HCT116 (cell line): ENCODE measurements at regions not wholly inside any gene's neighbourhood (a gene's known extent, or its start where the extent isn't known, plus 50 kb on each side); places are given as distances from the start of the nearest gene placed in this dataset.

Experiments used
- ATAC-seq: fragments of 200-7000 bp; cut with Tn5 transposase; 2 replicates; pipeline ENCODE4 v1.9.1; 2020; ENCODE audit warnings: mild to moderate bottlenecking, moderate library complexity
- BruUV-seq: library from RNA; stranded (reverse); fragments of 400-500 nt; replicated peaks from 2 replicates; lab custom pipeline; 2021; lab: Mats Ljungman, UMichigan
- CTCF ChIA-PET: fragments of 300-600 bp; sonication (Branson Sonifier 250); formaldehyde crosslinking; loops from one replicate; lab custom pipeline; 2021; ENCODE audit warnings: antibody characterized with exemption; lab: Charles Lee
- POLR2A ChIA-PET: fragments of 300-600, 350-600 bp; sonication (Branson Sonifier 250); formaldehyde crosslinking; loops from one replicate; lab custom pipeline; 2021; ENCODE audit warnings: antibody characterized with exemption; lab: Charles Lee
- RAD21 ChIA-PET, 2 experiments: fragments of 300-600 bp; sonication (Branson Sonifier 250); formaldehyde crosslinking; loops; one replicate each; lab custom pipeline; 2023; ENCODE audit warnings: low total read pairs in 2 of 2; ENCODE audit not compliant: uncharacterized antibody in 2 of 2, unreplicated experiment in 2 of 2, low non-redundant PET in 1 of 2; lab: Charles Lee
- DNase-seq: peaks from one replicate; pipeline ENCODE4 v3.0.0-alpha.2; 2010; ENCODE audit warnings: low read depth, low spot score
- H2AFZ ChIP-seq: fragments of 200-600 bp; shearing (Covaris generic), sonication (generic); 2 replicates; pipeline ENCODE4 v1.6.1; 2017; ENCODE audit warnings: low read depth, mixed run types, mixed read lengths, antibody characterized with exemption, low read length; ENCODE audit not compliant: poor library complexity, severe bottlenecking
- H3K27ac ChIP-seq: 2 replicates; pipeline ENCODE4 v1.5.1; 2012; ENCODE audit warnings: low read depth, low read length
- H3K27me3 ChIP-seq: fragments of 200-600 bp; sonication (generic); 2 replicates; pipeline ENCODE4 v1.6.1; 2016; ENCODE audit warnings: mixed run types, low read length, mixed read lengths; ENCODE audit not compliant: insufficient read depth
- H3K36me3 ChIP-seq, 2 experiments: fragments of 200-500 bp in 1 of 2; fragments of 200-600 bp in 1 of 2; sonication (Bioruptor generic) in 1 of 2; sonication (generic) in 1 of 2; 2 replicates each; pipeline versions ENCODE4 v1.5.1 to v1.6.1; 2014 to 2016; ENCODE audit warnings: low read length in 2 of 2, inconsistent platforms in 1 of 2, mixed read lengths in 1 of 2, mixed run types in 1 of 2; ENCODE audit not compliant: insufficient read depth in 2 of 2, control insufficient read depth in 1 of 2
- H3K4me1 ChIP-seq, 2 experiments: fragments of 200-600 bp in 1 of 2; sonication (generic) in 1 of 2; 2 replicates each; pipeline versions ENCODE4 v1.5.1 to v1.6.1; 2012 to 2017; ENCODE audit warnings: low read length in 2 of 2, inconsistent platforms in 1 of 2, mild to moderate bottlenecking in 1 of 2, mixed read lengths in 1 of 2, mixed run types in 1 of 2, moderate library complexity in 1 of 2; ENCODE audit not compliant: insufficient read depth in 2 of 2, control insufficient read depth in 1 of 2
- H3K4me2 ChIP-seq: fragments of 200-600 bp; sonication (generic); 2 replicates; pipeline ENCODE4 v1.6.1; 2017; ENCODE audit warnings: mixed run types, low read length, mixed read lengths
- H3K4me3 ChIP-seq, 2 experiments: fragments of 200-600 bp in 1 of 2; sonication (generic) in 1 of 2; replicated peaks in 1 of 2; 2 replicates each; pipeline ENCODE4 v1.5.1; 2011 to 2016; ENCODE audit warnings: low read length in 2 of 2, control low read depth in 1 of 2, low read depth in 1 of 2, mild to moderate bottlenecking in 1 of 2, mixed read lengths in 1 of 2, mixed run types in 1 of 2
- H3K79me2 ChIP-seq: fragments of 200-600 bp; sonication (generic); 2 replicates; pipeline ENCODE4 v1.6.1; 2017; ENCODE audit warnings: mild to moderate bottlenecking, mixed run types, low read length, moderate library complexity, mixed read lengths; ENCODE audit not compliant: insufficient read depth
- H3K9ac ChIP-seq: fragments of 200-600 bp; sonication (generic); 2 replicates; pipeline ENCODE4 v1.6.1; 2016; ENCODE audit warnings: low read length, mixed read lengths
- H3K9me2 ChIP-seq: fragments of 200-600 bp; sonication (generic), shearing (Covaris generic); 2 replicates; pipeline ENCODE4 v1.6.1; 2017; ENCODE audit warnings: mixed run types, mild to moderate bottlenecking, moderate library complexity; ENCODE audit not compliant: insufficient read depth
- H3K9me3 ChIP-seq, 2 experiments: fragments of 200-500 bp in 1 of 2; fragments of 200-600 bp in 1 of 2; sonication (Bioruptor generic) in 1 of 2; sonication (generic) in 1 of 2; 2 replicates each; pipeline ENCODE4 v1.6.1; 2014 to 2017; ENCODE audit warnings: low read length in 2 of 2, mixed read lengths in 2 of 2, inconsistent platforms in 1 of 2, low read depth in 1 of 2, mild to moderate bottlenecking in 1 of 2, mixed run types in 1 of 2, moderate library complexity in 1 of 2; ENCODE audit not compliant: control insufficient read depth in 1 of 2, insufficient read depth in 1 of 2
- H4K20me1 ChIP-seq: fragments of 200-600 bp; sonication (generic), shearing (Covaris generic); 2 replicates; pipeline ENCODE4 v1.6.1; 2017; ENCODE audit warnings: mixed run types, mild to moderate bottlenecking, moderate library complexity; ENCODE audit not compliant: insufficient read depth
- ATF3 ChIP-seq: IDR thresholded peaks from 2 replicates; pipeline ENCODE4 v1.6.1; 2012
- ELF1 ChIP-seq: IDR thresholded peaks from 2 replicates; pipeline ENCODE4 v1.6.1; 2012; ENCODE audit warnings: low read depth, borderline replicate concordance
- EZH2 ChIP-seq: fragments of 200-600 bp; sonication (generic); IDR thresholded peaks from 2 replicates; pipeline ENCODE4 v1.6.1; 2017; ENCODE audit warnings: antibody characterized with exemption, mixed run types
- EZH2phosphoT487 ChIP-seq: fragments of 200-600 bp; IDR thresholded peaks from 2 replicates; pipeline ENCODE4 v1.6.1; 2018; ENCODE audit warnings: antibody characterized with exemption, borderline replicate concordance
- POLR2AphosphoS5 ChIP-seq: IDR thresholded peaks from 2 replicates; pipeline ENCODE4 v1.6.1; 2011; ENCODE audit warnings: mild to moderate bottlenecking, low read depth, low read length, moderate library complexity
- RAD21 ChIP-seq: IDR thresholded peaks from 2 replicates; pipeline ENCODE4 v1.6.1; 2012; ENCODE audit warnings: low read depth, mild to moderate bottlenecking
- REST ChIP-seq: IDR thresholded peaks from 2 replicates; pipeline ENCODE4 v1.6.1; 2012; ENCODE audit warnings: low read depth
- SP1 ChIP-seq: IDR thresholded peaks from 2 replicates; pipeline ENCODE4 v1.6.1; 2012; ENCODE audit warnings: low read depth
- TCF7L2 ChIP-seq: IDR thresholded peaks from 2 replicates; pipeline ENCODE4 v1.7.0; 2011; ENCODE audit warnings: borderline replicate concordance, inconsistent platforms; ENCODE audit not compliant: insufficient read depth, insufficient read length; ENCODE audit errors: extremely low read depth
- YY1 ChIP-seq: IDR thresholded peaks from 2 replicates; pipeline ENCODE4 v1.6.1; 2011; ENCODE audit warnings: low read length, low read depth, moderate library complexity, mild to moderate bottlenecking; ENCODE audit not compliant: insufficient replicate concordance; ENCODE audit errors: extremely low read depth
- ZBTB33 ChIP-seq: IDR thresholded peaks from 2 replicates; pipeline ENCODE4 v1.6.1; 2011; ENCODE audit warnings: mild to moderate bottlenecking, low read length, moderate library complexity; ENCODE audit not compliant: insufficient replicate concordance; ENCODE audit errors: extremely low read depth
- ZFX ChIP-seq: fragments of 450-650 bp; IDR thresholded peaks from 2 replicates; pipeline ENCODE4 v1.6.1; 2017
- intact Hi-C: fragments of 100-400 bp; cut with micrococcal nuclease; formaldehyde crosslinking; loops from 2 replicates; pipeline ENCODE4 v1.10.0; 2022

- DNase-seq, result no peak
- intact Hi-C loops, result no loop called here
- Histone ChIP-seq H3K4me3 (no peak overlapping the region), H3K4me1 (no peaks in the 10 kb centered on the region; a peak in 1 of 4 replicates), H3K36me3 (no peaks in the 10 kb centered on the region), H3K27ac (no peak overlapping the region), H2AFZ (no peak overlapping the region), H3K9me2 (no peaks in the 10 kb centered on the region), H4K20me1 (no peaks in the 10 kb centered on the region), H3K9ac (no peak overlapping the region), H3K79me2 (no peaks in the 10 kb centered on the region), H3K27me3 (no peaks in the 10 kb centered on the region), H3K9me3 (no peaks in the 10 kb centered on the region), H3K4me2 (no peak overlapping the region)
- no peak for ATAC-seq
- TF ChIP-seq EZH2, result no peak
- no peak for TF ChIP-seq RAD21
- no peak for TF ChIP-seq ELF1
- no peak for TF ChIP-seq ZFX
- no peak for TF ChIP-seq ATF3
- TF ChIP-seq EZH2phosphoT487, result no peak
- no peak for TF ChIP-seq SP1
- no peak for TF ChIP-seq TCF7L2
- TF ChIP-seq REST, result no peak
- TF ChIP-seq YY1, result no peak
- no peak for TF ChIP-seq ZBTB33
- no peak for TF ChIP-seq POLR2AphosphoS5
- CTCF ChIA-PET, result no interaction called here
- POLR2A ChIA-PET, result no interaction called here
- no TSS peak for BruUV-seq
- RAD21 ChIA-PET, result no interaction called here
Observed at GRCh38 chr1:55824251-55824640, 609.1 kb upstream of the USP24 start.
